Spinal cord (tissue), 9 donors: ENCODE measurements at regions not wholly inside any gene's neighbourhood (a gene's known extent, or its start where the extent isn't known, plus 50 kb on each side); places are given as distances from the start of the nearest gene placed in this dataset.
A peak's percentile ranks its signal among the peaks of the same experiment; 100 is the strongest.

ENCODE experiments used
- DNase-seq, 6 donors: peaks; one replicate each; pipeline versions ENCODE4 v3.0.0 to v3.0.0-alpha.2; 2013 to 2015; ENCODE audit warnings: low spot score in 6 of 6, low read depth in 4 of 6
- H3K27ac ChIP-seq: one replicate; pipeline ENCODE4 v1.5.1; 2013; ENCODE audit warnings: low read depth, low read length, control low read depth
- H3K27me3 ChIP-seq: one replicate; pipeline ENCODE4 v1.6.1; 2013; ENCODE audit warnings: low read length; ENCODE audit not compliant: control insufficient read depth, insufficient read depth
- H3K36me3 ChIP-seq: one replicate; pipeline ENCODE4 v1.6.1; 2013; ENCODE audit warnings: low read length; ENCODE audit not compliant: control insufficient read depth, insufficient read depth
- H3K4me1 ChIP-seq: one replicate; pipeline ENCODE4 v1.6.1; 2013; ENCODE audit warnings: low read length; ENCODE audit not compliant: control insufficient read depth, insufficient read depth
- H3K4me3 ChIP-seq: one replicate; pipeline ENCODE4 v1.5.1; 2013; ENCODE audit warnings: low read depth, low read length, control low read depth
- H3K9me3 ChIP-seq: one replicate; pipeline ENCODE4 v1.6.1; 2013; ENCODE audit warnings: low read length; ENCODE audit not compliant: control insufficient read depth, insufficient read depth
- WGBS: methylation state at CpG from one replicate; pipeline ENCODE4 v1.1.5; 2013; ENCODE audit warnings: missing lambda C conversion rate; ENCODE audit not compliant: insufficient coverage; 5-methylcytosine and 5-hydroxymethylcytosine counted together
- donor health status: healthy.

DNA sequence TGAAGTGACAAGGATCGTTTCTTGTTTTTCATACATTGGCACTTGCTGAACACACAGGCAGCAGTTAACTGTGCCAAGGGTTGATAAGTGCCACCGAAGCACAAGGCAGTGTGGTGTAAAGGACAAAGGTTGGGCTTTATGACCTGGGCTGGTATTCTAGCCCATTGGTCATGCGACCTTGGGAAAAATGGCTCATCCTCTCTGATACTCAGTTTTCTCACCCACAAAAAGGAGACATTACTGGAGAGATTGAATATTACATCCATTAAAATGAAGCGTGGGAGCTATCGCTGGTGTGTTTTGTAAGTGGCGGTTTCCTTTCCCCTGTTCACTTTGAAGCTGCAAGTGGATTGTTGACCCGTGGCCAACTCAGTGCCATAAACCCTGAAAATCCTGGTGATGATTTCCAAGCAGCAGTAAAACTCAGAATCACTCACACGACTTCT is 216.9 kb downstream of the HAPSTR1 start:
- no peak overlapping the region for H3K27ac ChIP-seq
- no peaks in the 10 kb centered on the region for H3K36me3 ChIP-seq
- peaks cover 25% of the 10 kb centered on the region for H3K4me1 ChIP-seq
- 42% methylated on average over 7 of the region's 8 CpGs for WGBS
- peaks cover 2% of the 10 kb centered on the region for H3K27me3 ChIP-seq
- H3K4me3 ChIP-seq: no peak overlapping the region
- H3K9me3 ChIP-seq: no peaks in the 10 kb centered on the region
- peak in 1 of 6 donors; percentile 49 for DNase-seq

DNA sequence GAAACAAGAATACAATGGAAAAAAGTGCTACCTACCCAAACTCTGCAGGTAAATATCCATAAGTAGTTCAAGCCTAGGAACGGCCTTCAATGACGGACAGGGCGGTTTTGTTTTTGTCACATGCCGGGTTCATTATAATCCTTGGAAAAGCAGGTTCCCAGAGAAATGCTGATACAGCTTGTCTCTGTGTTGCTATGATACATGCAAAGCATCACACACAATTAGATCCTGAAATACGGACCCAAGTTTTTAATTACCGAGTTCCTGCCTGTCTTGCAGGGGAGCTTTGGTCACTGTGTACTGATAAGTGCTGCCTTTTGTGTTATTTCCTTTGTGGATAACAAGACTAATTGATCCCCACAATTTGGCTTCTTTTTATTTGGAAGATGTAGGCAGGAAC is 217.4 kb downstream of the HAPSTR1 start:
- Histone ChIP-seq H3K9me3 (no peaks in the 10 kb centered on the region), H3K36me3 (no peaks in the 10 kb centered on the region), H3K4me3 (no peak overlapping the region), H3K4me1 (peaks cover 25% of the 10 kb centered on the region), H3K27me3 (peaks cover 2% of the 10 kb centered on the region), H3K27ac (no peak overlapping the region)
- peak in 2 of 6 donors; percentile 61 to 72 for DNase-seq
- WGBS: 60% methylated on average over 1 of the region's 6 CpGs

DNA sequence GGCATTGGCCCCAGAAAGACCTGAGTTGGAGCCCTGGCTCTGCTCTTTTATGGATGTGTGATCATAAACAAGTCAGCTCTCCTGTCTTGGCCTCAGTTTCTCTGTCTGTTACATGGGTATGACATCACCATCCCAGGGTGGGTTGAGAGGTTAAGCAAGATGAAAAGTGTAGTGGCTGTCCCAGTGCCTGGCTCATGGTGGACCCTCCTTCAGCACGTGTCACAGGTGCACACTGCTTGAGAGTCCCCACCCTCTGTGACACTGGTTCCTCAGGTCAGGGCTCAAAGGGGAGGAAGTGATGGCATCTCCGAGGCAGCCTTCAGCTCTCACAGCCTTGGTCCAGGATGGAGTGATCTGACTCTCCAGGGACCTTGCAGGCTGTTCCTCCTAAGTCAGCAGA is 218.4 kb downstream of the HAPSTR1 start:
- H3K4me3 ChIP-seq: no peak overlapping the region
- DNase-seq: no peak
- peaks cover 2% of the 10 kb centered on the region for H3K27me3 ChIP-seq
- H3K9me3 ChIP-seq: no peaks in the 10 kb centered on the region
- H3K36me3 ChIP-seq: no peaks in the 10 kb centered on the region
- 83% methylated on average over 2 of the region's 2 CpGs for WGBS
- H3K4me1 ChIP-seq: peaks cover 25% of the 10 kb centered on the region
- H3K27ac ChIP-seq: no peak overlapping the region

DNA sequence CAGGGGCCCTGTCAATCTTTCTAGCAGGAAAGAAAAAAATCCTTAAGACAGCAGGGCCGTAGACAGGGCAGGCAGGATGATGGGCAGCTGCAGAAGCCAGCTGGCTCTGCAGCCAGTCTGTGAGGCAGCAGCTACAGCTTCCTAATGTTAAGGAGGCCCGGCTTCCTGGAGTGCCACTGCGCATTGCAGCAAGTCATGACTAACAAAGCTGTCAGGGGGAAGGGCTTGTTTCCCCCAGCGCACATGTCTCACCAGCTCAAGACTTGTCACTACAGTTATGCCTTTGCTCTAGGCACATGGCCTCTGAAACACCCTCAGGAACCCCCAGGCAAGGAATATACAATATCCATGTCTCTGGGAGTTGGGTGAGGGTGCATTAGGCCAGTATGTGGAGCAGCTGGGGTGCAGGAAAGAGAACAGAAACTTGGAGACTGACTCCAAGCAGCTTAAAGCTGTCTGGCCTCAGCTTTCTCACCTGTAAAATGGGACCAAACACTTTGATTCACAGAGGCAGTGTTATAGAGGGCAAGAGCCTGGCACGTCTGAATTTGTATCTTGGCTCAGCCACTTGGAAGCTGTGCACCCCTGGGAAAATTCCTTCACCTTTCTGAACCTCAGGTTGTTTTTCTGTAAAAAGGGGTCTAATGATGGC is 220.0 kb downstream of the HAPSTR1 start:
- DNase-seq: peak in 2 of 6 donors; percentile 77 to 83
- no peak overlapping the region for H3K4me3 ChIP-seq
- 28% methylated on average over 5 of the region's 5 CpGs for WGBS
- H3K27ac ChIP-seq: no peak overlapping the region
- H3K4me1 ChIP-seq: peaks cover 25% of the 10 kb centered on the region
- H3K36me3 ChIP-seq: no peaks in the 10 kb centered on the region
- H3K9me3 ChIP-seq: no peaks in the 10 kb centered on the region
- peaks cover 2% of the 10 kb centered on the region for H3K27me3 ChIP-seq

DNA sequence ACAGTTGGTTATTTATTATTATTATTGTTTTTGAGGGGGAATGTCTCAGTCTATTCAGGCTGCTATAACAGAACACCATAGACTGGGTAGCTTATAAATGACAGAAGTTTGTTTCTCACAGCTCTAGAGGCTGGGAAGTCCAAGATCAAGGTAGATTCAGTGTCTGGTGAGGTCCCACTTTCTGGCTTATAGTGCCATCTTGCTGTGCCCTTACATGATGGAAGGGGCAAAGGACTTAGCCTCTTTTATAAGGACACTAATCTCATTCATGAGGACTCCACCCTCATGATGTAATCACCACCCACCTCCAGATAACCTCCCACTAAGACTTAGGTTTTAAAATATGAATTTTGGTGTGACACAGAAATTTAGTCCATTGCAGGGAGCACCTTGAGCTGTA is 224.6 kb downstream of the HAPSTR1 start:
- no peak overlapping the region for H3K27ac ChIP-seq
- peaks cover 5% of the 10 kb centered on the region for H3K4me1 ChIP-seq
- DNase-seq: no peak
- no peaks in the 10 kb centered on the region for H3K27me3 ChIP-seq
- no peaks in the 10 kb centered on the region for H3K9me3 ChIP-seq
- no peaks in the 10 kb centered on the region for H3K36me3 ChIP-seq
- no peak overlapping the region for H3K4me3 ChIP-seq

DNA sequence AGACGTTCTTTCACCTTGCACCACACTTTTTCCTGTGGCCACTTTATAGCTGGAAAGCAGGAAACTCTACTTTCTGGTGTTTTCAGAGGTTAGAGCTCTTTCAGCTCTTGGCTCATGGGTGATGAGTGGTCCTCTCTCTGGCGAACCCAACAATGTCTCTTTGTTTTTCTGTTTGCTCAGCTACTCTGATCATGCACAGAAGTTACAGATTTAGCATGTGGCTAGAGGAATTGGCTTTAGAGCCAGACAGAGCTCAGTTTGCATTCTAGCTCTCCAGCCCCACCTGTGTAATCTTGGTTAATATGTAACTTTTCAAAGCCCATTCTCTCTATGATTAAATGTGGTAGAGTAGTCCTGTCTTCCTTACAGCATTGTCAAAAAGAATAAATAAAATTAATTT is 225.2 kb downstream of the HAPSTR1 start:
- Histone ChIP-seq H3K9me3 (no peaks in the 10 kb centered on the region), H3K4me1 (no peaks in the 10 kb centered on the region), H3K36me3 (no peaks in the 10 kb centered on the region), H3K27me3 (no peaks in the 10 kb centered on the region), H3K4me3 (no peak overlapping the region), H3K27ac (no peak overlapping the region)
- DNase-seq: no peak
- no CpG with 5 or more reads among the region's 2 CpGs for WGBS

DNA sequence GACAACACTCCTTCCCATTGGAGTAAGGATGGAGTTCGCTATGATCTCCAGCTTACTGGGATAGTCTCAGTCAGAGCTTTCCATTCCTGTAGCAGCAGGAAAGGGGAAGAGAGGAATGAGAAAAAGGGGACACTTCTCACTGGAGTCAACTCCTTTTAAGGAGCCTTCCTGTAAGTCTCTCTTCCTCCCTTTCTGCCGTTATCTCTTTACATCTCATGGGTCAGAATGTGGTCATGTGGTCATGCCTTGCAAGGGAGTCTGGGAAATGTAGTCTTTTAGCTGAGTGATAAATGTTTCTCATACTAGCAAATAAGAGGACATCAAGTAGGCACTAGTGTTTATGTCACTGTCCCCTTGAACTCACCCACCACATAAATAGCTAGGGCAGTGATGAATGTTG is 227.3 kb downstream of the HAPSTR1 start:
- no peak for DNase-seq
- H3K9me3 ChIP-seq: no peaks in the 10 kb centered on the region
- no peak overlapping the region for H3K27ac ChIP-seq
- WGBS: no CpG with 5 or more reads among the region's 2 CpGs
- peaks cover 3% of the 10 kb centered on the region for H3K4me1 ChIP-seq
- no peaks in the 10 kb centered on the region for H3K36me3 ChIP-seq
- H3K4me3 ChIP-seq: no peak overlapping the region
- H3K27me3 ChIP-seq: no peaks in the 10 kb centered on the region

DNA sequence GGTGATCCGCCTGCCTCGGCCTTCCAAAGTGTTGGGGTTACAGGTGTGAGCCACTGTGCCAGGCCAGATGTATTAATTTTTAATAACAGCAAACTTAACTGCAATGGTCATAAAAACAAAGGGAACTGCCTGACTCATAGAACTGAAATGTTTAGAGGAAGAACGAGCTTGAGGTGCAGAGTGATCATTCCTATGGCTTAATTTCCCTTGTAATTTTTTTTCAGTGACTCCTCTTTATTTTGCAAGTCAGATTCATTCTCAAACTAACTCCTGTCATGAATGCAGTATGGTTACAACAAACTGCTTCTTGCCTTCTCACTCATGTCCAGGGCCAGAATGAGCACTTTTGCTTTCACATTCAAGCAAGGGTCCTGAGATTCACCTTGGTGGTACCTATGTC is 231.3 kb downstream of the HAPSTR1 start:
- no peak for DNase-seq
- Histone ChIP-seq H3K36me3 (no peaks in the 10 kb centered on the region), H3K27me3 (no peaks in the 10 kb centered on the region), H3K9me3 (no peaks in the 10 kb centered on the region), H3K4me1 (peaks cover 3% of the 10 kb centered on the region), H3K27ac (no peak overlapping the region), H3K4me3 (no peak overlapping the region)
- WGBS: 100% methylated on average over 2 of the region's 3 CpGs

DNA sequence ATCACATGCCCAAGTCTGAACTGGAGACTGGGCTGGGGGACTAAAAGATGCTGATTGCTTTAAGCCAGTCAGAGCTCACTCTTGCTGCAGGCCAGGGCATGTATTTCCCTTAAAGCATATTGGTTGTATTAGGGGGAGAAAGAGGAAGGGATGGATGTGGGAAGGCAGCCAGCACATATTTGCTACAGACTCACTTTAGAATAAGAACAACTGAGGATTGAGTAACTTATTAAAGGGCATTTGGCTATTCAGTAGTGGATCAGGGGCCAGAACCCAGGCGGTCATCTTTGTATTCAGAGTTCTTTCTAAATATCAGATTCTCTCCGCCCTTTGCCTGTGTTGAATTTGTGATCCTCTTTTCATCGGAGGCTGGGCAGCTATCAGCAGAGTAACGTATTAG is 231.7 kb downstream of the HAPSTR1 start:
- Histone ChIP-seq H3K27me3 (no peaks in the 10 kb centered on the region), H3K4me3 (no peak overlapping the region), H3K27ac (no peak overlapping the region), H3K4me1 (peaks cover 3% of the 10 kb centered on the region), H3K9me3 (no peaks in the 10 kb centered on the region), H3K36me3 (no peaks in the 10 kb centered on the region)
- no CpG with 5 or more reads among the region's 4 CpGs for WGBS
- DNase-seq: peak in 1 of 6 donors; percentile 67

DNA sequence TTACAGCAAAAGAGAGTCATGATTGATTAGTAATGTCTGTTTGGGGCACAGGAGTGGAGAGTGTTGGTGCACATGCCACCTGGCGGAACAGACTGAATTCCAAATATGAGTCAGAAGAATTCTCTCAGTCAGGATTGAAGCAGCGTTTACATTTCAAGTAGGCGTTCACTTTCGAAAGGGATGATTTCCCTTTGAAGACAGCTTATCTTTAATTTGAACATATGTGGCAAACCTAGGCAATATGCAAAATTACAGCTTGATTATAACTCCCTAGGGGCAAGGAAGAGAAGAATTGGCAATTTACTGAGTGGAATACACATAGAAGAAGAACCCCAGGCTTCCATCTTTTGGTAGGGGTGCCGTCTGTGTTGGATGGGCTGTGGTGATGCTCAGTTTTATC is 235.8 kb downstream of the HAPSTR1 start:
- peak in 2 of 6 donors; percentile 47 to 55 for DNase-seq
- Histone ChIP-seq H3K27ac (no peak overlapping the region), H3K27me3 (no peaks in the 10 kb centered on the region)

More for the DNA sequence above, 235.8 kb downstream of the HAPSTR1 start:
- H3K4me1 ChIP-seq: peaks cover 3% of the 10 kb centered on the region
- no peak overlapping the region for H3K4me3 ChIP-seq
- 90% methylated on average over 2 of the region's 5 CpGs for WGBS
- H3K9me3 ChIP-seq: no peaks in the 10 kb centered on the region
- no peaks in the 10 kb centered on the region for H3K36me3 ChIP-seq
